ENCODE measurements at regions not wholly inside any gene's neighbourhood (a gene's known extent, or its start where the extent isn't known, plus 50 kb on each side); places are given as distances from the start of the nearest gene placed in this dataset.

DNA sequence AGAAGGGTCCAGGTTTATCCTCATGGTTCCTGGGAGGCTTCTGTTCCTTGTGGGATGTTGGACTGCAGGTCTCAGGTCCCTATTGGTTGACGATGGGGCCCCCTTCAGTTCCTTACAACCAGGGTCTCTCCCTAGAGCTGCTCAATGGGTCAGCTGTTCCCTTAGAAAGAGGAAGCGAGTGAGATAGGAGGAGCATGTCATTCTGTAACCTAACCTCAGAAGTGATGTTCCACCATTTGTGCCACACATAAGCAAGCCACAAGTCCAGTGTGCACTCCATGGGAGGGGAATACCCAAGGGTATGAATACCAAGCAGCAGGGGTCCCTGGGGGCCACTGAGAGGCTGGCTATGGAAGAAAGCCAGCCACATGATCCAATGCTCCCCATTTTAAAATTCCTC, 192.7 kb downstream of the GATA3 start:
- no peak for TF ChIP-seq EZH2 (IDR thresholded peaks at IDR 0.05; ENCODE audit: borderline replicate concordance, low read length)
- TF ChIP-seq, protein P1, sequence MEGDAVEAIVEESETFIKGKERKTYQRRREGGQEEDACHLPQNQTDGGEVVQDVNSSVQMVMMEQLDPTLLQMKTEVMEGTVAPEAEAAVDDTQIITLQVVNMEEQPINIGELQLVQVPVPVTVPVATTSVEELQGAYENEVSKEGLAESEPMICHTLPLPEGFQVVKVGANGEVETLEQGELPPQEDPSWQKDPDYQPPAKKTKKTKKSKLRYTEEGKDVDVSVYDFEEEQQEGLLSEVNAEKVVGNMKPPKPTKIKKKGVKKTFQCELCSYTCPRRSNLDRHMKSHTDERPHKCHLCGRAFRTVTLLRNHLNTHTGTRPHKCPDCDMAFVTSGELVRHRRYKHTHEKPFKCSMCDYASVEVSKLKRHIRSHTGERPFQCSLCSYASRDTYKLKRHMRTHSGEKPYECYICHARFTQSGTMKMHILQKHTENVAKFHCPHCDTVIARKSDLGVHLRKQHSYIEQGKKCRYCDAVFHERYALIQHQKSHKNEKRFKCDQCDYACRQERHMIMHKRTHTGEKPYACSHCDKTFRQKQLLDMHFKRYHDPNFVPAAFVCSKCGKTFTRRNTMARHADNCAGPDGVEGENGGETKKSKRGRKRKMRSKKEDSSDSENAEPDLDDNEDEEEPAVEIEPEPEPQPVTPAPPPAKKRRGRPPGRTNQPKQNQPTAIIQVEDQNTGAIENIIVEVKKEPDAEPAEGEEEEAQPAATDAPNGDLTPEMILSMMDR (IDR thresholded peaks at IDR 0.05; ENCODE audit: low read length): no peak
- H3K27me3 ChIP-seq (ENCODE audit: insufficient read depth, low read length): no peaks in the 10 kb centered on the region
- no peaks in the 10 kb centered on the region for H3K9me2 ChIP-seq (ENCODE audit: low read depth, low read length)
- H3K4me2 ChIP-seq (ENCODE audit: low read length): no peak overlapping the region
- no peaks in the 10 kb centered on the region for H4K20me1 ChIP-seq (ENCODE audit: insufficient read depth, low read length)
- H3K9ac ChIP-seq (ENCODE audit: low read length): no peak overlapping the region
- no peaks in the 10 kb centered on the region for H3K4me1 ChIP-seq (ENCODE audit: insufficient read depth, low read length, severe bottlenecking)
- no peak overlapping the region for H3K4me3 ChIP-seq (ENCODE audit: low read depth, low read length, poor library complexity, severe bottlenecking)
- H3K27ac ChIP-seq (ENCODE audit: low read depth, low read length, poor library complexity, severe bottlenecking): no peak overlapping the region
- no peak overlapping the region for H2AFZ ChIP-seq (ENCODE audit: low read length)
- H3K9me3 ChIP-seq (ENCODE audit: low read length): no peaks in the 10 kb centered on the region
- H3K79me2 ChIP-seq (ENCODE audit: insufficient read depth, low read length): no peaks in the 10 kb centered on the region
- no peaks in the 10 kb centered on the region for H3K36me3 ChIP-seq (ENCODE audit: insufficient read depth, low read length)
- no peaks in the 10 kb centered on the region for H3F3A ChIP-seq (ENCODE audit: insufficient read depth, low read length)

DNA sequence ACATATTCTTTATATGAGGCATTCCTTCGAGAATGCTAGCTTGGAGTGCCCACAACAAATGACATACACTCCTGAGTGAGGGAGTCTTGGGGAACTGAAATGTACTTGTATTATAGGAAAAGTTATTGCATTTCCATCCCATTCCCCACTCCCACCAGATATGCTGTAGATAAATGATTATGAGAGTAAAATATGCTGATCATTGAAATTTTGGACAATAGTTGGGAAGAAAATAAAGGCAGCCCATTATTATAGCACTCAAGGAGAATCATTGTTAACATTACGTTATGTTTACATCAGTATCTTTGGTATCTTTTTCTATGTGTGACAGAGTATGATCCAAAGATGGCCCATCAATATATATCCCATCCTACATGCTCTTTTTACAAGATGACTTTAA, 194.4 kb downstream of the GATA3 start:
- Histone ChIP-seq H3K36me3 (ENCODE audit: insufficient read depth, low read length) (no peaks in the 10 kb centered on the region), H3K27me3 (ENCODE audit: insufficient read depth, low read length) (no peaks in the 10 kb centered on the region), H3K4me1 (ENCODE audit: insufficient read depth, low read length, severe bottlenecking) (no peaks in the 10 kb centered on the region), H2AFZ (ENCODE audit: low read length) (no peak overlapping the region), H3K9me2 (ENCODE audit: low read depth, low read length) (no peaks in the 10 kb centered on the region), H3F3A (ENCODE audit: insufficient read depth, low read length) (no peaks in the 10 kb centered on the region), H3K79me2 (ENCODE audit: insufficient read depth, low read length) (no peaks in the 10 kb centered on the region), H3K27ac (ENCODE audit: low read depth, low read length, poor library complexity, severe bottlenecking) (no peak overlapping the region), H3K4me3 (ENCODE audit: low read depth, low read length, poor library complexity, severe bottlenecking) (no peak overlapping the region), H4K20me1 (ENCODE audit: insufficient read depth, low read length) (no peaks in the 10 kb centered on the region), H3K4me2 (ENCODE audit: low read length) (no peak overlapping the region), H3K9ac (ENCODE audit: low read length) (no peak overlapping the region), H3K9me3 (ENCODE audit: low read length) (no peaks in the 10 kb centered on the region)
- TF ChIP-seq, protein P1 (IDR thresholded peaks at IDR 0.05; ENCODE audit: low read length): no peak
- no peak for TF ChIP-seq EZH2 (IDR thresholded peaks at IDR 0.05; ENCODE audit: borderline replicate concordance, low read length)

DNA sequence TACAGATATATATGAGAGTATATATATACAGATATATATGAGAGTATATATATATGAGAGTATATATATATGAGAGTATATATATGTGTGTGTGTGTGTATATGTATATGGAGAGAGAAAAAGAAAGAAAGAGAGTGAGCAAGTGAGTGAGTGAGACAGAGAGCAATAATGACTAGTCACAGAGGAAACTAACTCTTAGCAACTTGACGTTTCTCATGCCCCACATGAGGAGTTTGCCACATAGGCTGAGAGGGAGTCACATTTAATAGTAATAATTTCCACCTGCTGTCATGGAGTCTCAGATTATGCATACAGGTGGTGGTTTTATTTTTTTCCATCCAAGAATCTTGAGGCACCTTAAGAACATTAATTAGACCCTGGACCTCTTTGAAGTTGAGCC, 199.9 kb downstream of the GATA3 start:
- Histone ChIP-seq H3K27ac (ENCODE audit: low read depth, low read length, poor library complexity, severe bottlenecking) (no peak overlapping the region), H3K79me2 (ENCODE audit: insufficient read depth, low read length) (no peaks in the 10 kb centered on the region), H3F3A (ENCODE audit: insufficient read depth, low read length) (no peaks in the 10 kb centered on the region), H3K27me3 (ENCODE audit: insufficient read depth, low read length) (no peaks in the 10 kb centered on the region), H2AFZ (ENCODE audit: low read length) (no peak overlapping the region), H3K36me3 (ENCODE audit: insufficient read depth, low read length) (no peaks in the 10 kb centered on the region), H3K4me2 (ENCODE audit: low read length) (no peak overlapping the region), H3K4me3 (ENCODE audit: low read depth, low read length, poor library complexity, severe bottlenecking) (no peak overlapping the region), H3K9ac (ENCODE audit: low read length) (no peak overlapping the region), H3K4me1 (ENCODE audit: insufficient read depth, low read length, severe bottlenecking) (no peaks in the 10 kb centered on the region), H3K9me2 (ENCODE audit: low read depth, low read length) (no peaks in the 10 kb centered on the region), H3K9me3 (ENCODE audit: low read length) (no peaks in the 10 kb centered on the region), H4K20me1 (ENCODE audit: insufficient read depth, low read length) (no peaks in the 10 kb centered on the region)
- TF ChIP-seq EZH2 (IDR thresholded peaks at IDR 0.05; ENCODE audit: borderline replicate concordance, low read length): no peak
- TF ChIP-seq, protein P1 (IDR thresholded peaks at IDR 0.05; ENCODE audit: low read length): no peak
